Suppressor macrophage treated with lipopolysaccharide for 4 hours (primary cell): ENCODE measurements at regions not wholly inside any gene's neighbourhood (a gene's known extent, or its start where the extent isn't known, plus 50 kb on each side); places are given as distances from the start of the nearest gene placed in this dataset.

Experiments used
- DNase-seq: peaks from one replicate; pipeline ENCODE4 v3.0.0-alpha.2; 2020

DNA sequence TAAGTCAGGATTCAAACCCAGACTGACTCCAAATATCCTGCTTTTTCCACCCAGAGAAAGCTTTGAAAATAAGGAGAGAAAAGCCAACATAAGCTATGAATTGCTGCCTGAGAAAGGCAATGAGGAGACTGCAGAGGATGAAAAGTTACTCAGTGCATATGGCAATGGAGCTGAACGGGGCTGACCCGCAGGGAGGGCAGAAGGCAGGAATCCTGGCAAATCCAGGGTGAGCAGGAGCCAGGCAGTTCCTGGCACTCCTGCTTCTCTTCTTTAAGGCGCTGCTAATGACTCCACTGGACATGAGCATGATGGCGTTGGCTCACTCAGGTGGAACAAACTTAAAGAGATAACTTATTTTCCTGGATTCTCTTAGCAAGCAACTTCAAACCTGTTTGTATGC lies 95.2 kb upstream of the TMCC3 start:
- no peak for DNase-seq

DNA sequence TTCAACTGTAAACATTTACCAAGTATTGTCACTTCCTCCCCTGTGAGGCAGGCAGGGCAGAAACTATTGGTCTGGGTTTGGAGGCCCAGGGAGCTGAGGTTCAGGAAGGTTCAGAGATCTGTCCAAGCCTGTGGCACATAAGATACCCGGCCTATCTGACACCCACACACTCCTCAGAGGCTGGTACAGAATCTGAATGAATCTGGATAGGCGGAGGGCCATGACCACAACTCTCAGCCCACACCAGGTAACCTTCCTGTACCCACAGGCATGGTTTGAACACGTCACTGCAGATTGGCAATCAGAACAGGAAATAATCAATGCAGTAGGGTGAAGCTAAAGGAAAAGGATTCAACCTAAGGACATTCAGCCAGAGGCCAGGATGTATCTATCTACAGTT lies 92.8 kb upstream of the TMCC3 start:
- DNase-seq = no peak

DNA sequence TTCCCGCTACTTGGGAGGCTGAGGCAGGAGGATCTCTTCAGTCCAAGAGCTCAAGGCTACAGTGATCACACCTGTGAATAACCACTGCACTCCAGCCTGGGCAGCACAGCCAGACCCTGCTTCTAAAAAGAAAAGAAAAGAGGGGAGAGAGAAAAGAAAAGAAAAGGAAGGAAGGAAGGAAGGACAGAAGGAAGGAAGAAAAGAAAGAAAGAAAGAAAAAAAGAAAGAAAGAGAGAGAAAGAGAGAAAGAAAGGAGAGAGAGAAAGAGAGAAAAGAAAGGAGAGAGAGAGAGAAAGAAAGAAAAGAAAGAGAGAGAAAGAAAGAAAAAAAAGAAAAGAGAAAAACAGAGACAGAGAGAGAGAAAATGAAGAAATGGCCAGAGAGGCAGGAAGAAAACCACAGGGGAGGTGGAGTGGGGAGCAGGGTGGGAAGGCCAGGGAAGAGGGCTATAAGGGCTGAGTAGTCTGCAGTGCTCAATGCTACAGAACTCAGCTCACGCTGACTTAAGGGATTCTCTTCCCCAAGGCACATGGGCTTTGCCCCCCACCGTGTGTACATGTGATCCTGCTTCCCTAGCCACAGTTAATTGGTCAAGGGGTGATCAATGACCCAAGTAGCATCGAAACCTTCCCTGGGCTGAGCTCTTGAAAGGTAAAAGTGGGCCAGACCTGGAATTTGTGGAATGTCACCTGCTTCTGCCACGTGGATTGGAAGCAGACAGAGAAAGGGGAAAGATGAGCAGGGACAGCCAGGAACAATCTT lies 90.4 kb upstream of the TMCC3 start:
- DNase-seq = no peak

DNA sequence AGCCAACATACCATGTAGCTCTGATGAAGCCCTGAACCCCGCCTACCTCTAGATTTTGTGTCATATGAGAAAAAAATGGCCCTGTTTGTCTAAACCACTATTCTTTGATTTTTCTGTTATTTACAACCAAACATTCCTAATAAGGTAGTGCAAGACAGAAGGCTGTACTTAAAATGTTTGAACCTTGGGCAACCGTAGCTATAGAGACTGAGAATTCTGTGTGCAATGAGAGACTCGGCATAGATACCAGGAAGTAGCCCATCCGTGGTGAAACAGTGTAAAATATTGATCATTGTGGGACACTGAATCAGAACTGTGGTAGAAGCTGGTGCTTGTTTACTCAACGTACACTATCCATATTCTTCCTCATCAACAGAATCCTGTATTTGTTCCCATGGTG lies 86.5 kb upstream of the TMCC3 start:
- DNase-seq = no peak

DNA sequence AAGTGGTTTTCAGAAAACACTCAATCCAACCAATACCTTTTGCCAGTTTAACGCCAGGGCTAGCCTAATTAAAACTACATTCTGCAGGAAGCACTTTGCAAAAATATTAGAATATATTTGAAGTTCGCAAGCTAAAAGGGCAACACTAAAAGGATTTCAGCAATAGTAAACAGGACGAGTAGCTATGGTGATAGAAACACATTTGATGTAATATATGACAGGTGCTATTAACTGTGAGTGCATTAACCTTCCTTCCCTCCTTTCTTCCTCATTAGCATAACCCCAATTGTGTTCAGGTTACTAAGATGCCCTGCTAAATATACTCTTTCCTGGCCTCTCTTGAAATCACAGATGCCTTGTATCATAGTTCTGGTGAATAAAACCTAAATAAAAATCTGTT lies 85.6 kb upstream of the TMCC3 start:
- DNase-seq = no peak

DNA sequence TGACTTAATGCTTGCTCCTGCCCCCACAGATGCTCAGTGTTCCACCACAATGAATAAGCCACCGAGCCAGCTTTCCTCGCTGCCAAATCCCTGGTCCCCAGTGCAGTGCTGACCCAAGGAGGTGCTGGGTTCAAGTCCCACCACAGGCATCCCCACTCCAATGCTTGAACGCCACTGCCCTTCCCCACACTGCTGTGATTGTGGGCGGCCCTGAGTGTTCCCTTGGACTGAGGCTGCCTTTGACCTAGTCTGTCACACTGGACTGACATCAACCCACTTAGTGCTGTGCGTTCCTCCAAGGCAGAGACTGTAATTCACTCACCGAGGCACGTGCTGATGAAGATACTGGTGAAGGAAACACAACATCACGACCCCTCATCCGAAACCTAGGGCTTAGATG lies 83.4 kb upstream of the TMCC3 start:
- no peak for DNase-seq

DNA sequence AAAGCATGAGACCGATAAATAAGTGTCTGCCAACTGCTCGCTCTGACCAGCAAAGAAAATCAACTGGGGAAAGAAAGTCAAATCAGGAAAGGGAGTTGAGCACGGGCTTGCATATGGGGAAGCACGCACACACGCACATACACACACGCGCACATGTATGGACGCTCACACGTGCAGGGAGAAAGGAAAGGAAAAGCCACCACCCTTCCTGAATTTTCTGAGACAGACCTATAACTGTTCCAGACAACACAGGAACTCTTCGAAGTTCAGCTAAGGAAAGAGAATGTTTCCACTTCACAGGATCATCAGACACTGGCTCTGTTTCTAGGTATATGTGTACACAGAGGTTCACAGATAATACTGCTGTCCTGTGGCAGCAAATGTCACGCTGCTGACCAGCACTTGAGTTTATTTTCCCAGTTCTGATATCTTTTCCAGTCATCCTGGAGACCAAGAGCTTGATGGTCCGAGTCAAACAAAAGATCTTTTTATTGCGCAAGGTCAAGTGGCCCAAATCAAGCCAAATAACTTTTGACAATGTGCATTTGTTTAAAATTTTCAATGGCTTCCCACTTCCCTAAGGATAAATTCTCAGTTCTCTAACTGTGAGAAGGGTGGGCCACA lies 82.1 kb upstream of the TMCC3 start:
- no peak for DNase-seq

DNA sequence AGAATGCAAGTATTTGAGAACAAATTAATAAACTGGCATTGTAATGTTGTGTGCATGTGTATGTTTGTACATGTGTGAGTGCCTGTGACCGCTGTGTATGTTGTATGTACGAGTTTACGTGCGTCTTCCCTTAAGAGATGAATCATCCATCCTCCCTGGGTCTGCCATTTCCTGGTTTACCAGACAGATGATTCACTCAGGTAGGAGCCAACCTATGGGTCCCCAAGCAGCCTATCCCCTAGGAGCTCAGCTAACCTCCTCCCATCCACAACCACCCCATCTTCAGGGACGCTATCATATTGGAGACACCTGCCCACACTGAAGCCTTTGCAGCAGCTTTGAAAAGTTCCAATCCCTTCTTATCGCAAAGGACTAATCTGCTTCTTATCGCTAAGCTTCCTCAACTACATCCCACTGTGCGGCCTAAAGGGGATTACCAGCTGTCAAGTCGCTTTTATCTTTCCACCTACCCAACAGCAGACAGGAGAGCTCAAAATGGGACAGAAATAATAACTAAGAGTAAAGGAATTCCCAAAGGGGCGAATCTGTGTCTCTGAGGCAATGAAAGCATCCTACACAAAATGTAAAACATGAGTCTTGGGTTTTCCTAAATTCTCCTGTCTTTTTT lies 81.5 kb upstream of the TMCC3 start:
- DNase-seq = no peak

DNA sequence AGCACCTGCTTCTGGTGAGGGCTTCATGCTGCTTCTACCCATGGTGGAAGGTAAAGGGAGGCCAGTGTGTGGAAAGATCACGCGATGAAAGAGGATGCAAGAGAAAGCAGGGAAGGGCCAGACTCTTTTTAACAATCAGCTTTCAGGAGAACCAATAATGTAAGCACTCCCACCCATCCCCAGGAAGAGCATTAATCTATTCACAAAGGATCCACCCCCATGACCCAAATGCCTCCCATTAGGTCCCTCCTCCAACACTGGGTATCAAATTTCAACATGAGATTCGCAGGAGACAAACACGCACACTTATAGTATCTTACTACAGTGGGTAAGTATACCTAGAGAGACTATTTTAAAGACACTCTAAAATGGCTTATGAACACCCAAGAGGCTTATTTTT lies 80.5 kb upstream of the TMCC3 start:
- DNase-seq = no peak

DNA sequence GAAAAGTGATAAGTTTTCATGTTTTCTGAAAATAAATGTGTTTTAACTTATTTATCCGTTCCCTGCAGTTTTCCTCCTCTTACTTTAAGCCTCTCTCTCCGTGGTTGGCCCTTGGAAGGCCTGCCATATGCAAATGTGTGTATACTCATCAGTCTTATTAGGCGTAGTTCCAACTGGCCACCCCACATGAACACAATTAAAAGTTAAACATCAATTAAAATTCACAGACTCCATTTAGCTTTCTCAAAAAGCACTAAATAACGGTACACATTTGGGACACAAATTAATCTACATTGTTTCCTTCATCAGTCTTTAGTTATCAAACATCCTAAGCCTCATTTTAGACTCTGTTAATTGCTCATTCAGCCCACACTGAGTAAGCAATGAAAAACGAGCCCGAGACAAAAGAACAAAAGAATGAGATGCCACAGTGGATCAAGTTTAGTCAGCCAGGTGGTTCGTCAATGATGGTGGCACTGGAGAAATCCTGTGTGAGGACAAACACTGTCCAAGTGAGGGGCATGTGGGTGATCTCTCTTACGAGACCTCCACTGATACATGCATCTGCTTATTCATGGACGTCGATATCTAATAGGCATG lies 76.0 kb upstream of the TMCC3 start:
- DNase-seq = no peak

DNA sequence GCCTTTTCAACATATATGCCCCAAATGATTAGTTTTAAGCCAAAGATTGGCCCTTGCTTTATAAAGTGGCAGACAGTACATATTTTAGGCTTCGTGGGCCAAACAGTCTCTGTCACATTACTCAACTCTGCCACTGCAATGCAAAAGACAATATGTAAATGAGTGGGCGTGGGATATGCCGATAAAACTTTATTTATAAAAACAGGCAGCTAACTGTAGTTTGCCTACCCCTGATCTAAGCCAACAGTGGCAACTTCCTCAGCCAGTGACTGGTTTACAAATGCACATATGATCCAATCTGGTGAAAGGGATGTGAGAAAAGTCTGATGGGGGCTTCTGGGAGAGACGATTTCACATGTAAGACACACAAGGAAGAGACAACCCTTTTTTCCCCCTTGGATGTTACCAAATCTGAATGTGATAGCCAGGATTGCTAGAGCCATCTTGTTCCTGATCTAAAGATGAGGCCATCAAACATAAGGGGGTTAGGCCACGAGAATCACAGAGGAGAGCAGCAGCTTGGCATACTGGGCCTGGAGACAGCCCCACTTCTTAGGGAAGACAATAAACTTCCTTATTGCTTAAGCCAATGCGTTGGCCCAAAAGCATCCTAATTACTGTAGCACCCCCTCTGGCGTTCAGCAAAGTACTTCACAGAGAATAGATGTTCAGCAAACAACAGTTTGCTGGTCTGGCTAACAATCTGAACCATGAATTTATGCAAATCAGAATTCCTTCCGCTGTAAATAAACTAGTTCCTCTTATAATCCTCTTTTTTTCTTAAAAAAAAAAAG lies 75.2 kb upstream of the TMCC3 start:
- DNase-seq = peak; percentile 45

DNA sequence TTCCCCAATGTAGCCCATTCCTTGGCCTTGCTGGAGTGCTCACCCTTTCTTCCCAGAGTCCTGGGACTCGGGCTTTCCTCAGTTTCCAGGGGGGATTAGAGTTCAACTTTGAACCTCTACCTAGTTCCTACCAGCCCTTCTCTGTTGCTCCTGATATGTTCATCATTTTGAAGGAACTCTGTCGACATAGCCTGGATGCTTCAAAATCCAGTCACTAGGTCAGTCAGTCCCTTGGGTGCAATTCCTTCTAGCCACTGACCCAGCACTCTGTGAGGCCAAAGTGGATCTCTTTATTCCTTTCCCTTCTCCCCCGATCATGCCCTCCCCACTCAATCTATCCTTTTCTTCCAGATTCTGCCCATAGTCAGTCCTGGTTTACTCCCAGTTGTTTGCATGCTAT lies 72.3 kb upstream of the TMCC3 start:
- no peak for DNase-seq

DNA sequence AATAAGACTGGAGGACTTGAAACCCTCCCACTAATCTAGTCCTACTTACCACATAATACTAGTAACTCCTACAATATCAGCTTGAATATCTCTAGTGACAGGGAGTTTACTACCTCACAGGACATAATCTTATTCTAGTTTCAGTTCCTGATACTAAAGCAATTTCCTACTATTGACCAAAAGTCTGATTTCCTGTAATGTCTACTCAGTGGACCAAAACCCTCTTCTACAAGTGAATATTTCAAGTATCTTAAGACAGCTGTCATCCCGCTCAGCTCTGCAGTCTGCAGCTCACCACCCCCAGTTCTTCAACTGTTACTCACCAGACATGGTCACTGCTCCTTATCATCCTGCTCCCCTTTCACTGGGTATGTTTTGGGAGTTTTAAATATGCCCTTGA lies 70.8 kb upstream of the TMCC3 start:
- DNase-seq = no peak

DNA sequence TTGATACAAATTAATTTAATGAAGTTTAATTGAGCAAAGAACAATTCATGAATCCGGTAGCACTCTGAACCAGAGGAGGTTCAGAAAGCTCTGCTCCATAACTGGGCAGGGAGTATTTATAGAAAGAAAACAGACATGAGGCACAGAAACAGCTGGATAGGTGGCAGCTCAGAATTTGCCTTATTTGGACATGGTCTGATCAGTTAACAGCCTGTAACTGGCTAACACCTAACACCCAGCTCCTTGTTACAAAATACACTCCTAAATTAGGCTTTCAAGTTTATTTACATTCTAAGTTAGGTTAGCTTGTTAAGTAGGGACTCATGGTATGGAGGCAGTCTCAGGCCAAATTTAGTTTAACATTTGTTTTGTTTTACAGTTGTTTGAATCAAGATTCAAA lies 67.8 kb upstream of the TMCC3 start:
- no peak for DNase-seq

DNA sequence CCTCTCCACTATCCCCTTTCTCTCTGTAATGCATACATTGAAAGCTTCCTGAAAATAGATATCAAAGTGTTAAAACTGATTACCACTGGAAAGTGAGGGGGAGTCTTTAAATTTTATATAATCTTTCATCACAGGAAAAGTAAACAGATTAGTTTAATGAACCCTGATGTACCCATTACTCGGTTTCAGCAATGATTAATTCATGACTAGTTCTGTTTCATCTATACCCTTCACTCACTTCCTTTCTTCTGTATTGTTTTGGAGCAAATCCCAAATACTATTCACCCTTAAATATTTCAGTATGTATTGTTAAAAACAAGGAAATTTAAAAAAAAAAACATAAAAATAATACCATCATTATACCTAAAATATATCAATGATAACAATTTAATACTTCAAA lies 67.3 kb upstream of the TMCC3 start:
- no peak for DNase-seq

DNA sequence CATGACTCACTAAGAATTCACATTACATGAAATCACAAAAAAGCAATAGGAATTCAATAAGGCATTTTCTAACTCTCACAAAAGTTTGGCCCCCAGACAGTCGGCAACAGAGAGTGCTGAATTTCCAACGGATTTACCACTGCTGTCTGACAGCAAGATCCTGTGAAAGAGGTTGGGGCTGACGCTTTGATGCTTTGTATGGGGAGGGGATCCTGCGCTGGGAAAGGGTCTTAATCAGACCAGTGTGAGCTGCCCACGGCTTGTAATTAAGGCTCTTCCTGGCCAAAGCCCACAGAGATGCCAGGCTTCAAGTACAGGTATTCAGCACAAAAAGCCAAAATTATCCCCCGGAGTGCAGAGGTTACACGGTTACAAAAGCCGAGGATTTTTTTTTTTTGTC lies 66.8 kb upstream of the TMCC3 start:
- DNase-seq = no peak

DNA sequence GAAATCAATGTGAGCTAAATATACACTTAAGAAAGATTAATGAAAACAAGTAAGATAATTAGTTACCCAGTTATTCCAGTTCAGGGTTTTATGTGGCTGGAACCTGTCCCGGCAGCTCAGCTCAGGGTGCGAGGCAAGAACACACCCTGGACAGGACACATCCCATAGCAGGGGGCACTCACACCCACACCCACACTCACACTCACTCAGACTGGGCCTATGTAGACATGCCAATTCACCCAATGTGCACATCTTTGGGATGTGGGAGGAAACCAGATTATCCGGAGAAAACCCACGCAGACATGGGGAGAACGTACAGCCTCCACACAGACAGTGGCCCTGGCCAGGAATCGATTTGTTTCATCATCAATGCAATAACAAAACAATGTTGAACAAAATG lies 66.0 kb upstream of the TMCC3 start:
- no peak for DNase-seq

DNA sequence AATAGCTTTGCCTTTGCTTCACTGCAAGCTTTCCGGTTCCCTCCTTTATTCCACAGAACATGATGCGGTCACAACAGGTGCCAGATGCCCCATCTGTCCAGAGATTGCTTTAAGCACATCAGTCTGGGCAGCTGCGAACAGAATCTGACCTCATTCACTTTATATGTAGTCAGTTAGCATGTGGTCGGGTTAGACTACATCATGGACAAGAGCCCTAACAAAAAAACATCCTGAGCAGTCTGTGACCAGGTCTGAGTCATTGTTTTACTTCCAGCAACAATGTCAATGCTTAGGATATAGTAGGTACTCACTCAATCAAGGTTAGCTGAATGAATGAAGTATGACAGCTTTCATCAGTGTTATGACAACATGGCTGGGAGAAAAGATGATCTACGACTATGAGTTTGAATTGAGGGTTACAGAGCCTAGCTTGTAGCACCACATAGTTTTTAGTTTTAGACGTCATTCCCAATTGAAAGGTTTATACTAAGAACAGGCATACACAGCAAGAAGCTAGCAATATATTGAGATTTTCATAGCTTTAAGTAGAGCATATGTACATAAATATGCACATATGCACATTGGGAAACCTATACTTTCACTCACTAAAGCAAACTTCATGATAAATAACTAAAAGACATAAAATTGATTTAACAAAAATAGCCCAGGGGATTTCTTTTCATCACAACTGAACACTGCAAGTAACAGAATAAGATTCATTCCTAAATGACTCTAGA lies 64.2 kb upstream of the TMCC3 start:
- DNase-seq = no peak

DNA sequence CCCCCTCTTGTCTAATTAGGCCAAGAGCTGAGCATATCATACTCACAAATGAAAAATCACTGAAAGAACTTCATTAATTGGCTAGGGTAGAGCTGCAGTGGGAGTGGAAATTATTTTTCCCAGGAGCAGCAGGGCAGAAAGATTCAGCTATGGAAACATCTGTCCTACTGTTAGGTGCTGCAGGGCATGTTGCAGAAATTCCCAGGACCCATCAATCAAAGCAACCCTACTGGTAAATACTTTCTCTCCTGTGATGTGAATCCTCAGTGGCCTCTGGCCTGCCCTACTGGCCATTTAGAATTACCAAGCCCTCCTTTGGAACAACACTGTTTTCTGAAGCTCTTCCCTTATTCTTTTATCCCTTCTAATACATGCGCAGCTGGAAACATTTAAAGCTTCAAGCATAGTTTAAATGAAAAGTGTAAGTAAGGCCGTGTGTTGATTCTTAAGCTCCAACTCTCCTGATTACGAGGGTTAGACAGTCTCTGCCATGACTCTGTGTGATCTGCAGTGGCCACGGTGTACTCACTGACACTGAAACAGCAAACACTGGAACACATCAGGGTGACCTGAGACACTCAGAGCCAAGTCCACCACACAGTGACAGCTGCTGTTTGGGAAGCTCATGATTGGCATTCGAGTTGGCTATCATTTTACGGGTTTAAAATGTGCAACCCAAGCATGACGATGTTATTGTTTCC lies 62.6 kb upstream of the TMCC3 start:
- no peak for DNase-seq

DNA sequence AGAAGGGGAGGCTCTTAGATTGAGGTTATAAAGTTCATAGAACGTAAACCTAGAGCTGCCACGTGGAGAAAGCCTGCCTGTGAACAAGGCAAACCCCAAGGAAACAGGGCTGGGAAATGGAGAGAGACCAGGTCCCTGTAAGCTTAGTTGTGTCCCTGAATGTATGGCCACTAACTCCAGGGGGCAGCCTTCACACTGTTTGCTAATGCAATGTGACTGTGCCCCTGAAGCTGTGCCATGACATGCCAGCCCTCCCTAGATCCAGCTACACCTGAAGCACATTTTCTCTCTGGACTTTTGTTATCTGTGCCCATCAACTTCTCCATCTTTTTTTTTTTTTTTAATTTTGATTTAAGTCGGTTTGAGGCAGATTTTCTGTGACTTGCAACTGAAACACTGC lies 60.6 kb upstream of the TMCC3 start:
- peak; percentile 32 for DNase-seq

DNA sequence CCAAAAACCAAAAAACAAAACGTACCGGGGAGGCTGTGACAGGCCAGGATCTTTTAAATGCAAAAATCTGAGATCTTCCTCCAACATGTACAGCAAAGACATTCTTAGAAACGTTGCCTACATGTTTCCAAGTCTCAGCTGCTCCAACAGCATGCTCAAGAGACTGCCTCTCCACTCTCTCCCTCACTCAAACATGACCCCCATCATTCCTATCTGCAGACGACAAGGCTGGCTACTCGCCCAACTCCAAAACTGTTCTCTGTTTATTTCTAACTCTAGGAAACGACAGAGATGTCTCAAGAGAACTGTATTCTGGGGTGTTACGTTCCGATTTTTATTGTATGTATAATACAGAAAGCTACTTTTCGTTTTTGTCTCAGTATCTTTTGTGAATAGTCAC lies 57.5 kb upstream of the TMCC3 start:
- DNase-seq = no peak

DNA sequence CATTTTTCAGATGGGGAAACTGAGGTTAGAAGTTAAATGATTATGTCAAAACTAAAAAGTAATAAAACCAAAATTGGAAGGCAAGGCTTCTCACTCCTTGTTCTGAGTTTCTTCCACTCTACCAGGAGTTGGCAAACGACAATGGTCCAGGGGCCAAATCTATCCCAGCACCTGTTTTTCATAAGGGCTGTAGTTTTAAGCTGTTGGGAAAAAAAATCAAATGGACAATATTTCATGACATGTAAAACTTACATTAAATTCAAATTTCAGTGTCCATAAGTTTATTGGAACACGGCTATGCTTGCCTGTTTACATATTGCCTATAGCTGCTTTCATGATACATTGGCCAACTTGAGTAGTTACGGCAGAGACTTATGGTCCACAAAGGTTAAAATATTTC lies 56.7 kb upstream of the TMCC3 start:
- DNase-seq = no peak
